ENCODE measurements at regions not wholly inside any gene's neighbourhood (a gene's known extent, or its start where the extent isn't known, plus 50 kb on each side); places are given as distances from the start of the nearest gene placed in this dataset.

DNA sequence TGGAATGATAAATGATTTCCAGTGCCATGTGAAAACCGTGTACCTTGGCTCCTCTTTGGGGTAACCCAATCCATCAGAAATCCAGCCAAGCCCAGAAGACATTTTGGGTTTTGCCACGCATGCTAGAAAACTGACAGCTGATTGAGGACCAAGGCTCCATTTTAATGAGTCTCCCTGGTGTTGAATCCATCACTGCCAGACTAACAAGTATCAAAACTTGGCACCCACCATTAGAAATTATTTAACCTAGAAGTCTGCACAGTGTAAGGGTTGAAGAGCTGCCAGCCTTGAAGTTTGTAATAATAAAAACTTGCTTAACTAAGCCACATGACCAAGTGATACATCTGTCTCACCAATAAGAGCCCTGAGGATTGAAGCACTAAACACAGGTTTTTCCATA, 369.9 kb downstream of the DNAH5 start:
- TF ChIP-seq POLR2AphosphoS5 (IDR thresholded peaks at IDR 0.05; ENCODE audit: low read depth) = no peak
- TF ChIP-seq, protein P1, sequence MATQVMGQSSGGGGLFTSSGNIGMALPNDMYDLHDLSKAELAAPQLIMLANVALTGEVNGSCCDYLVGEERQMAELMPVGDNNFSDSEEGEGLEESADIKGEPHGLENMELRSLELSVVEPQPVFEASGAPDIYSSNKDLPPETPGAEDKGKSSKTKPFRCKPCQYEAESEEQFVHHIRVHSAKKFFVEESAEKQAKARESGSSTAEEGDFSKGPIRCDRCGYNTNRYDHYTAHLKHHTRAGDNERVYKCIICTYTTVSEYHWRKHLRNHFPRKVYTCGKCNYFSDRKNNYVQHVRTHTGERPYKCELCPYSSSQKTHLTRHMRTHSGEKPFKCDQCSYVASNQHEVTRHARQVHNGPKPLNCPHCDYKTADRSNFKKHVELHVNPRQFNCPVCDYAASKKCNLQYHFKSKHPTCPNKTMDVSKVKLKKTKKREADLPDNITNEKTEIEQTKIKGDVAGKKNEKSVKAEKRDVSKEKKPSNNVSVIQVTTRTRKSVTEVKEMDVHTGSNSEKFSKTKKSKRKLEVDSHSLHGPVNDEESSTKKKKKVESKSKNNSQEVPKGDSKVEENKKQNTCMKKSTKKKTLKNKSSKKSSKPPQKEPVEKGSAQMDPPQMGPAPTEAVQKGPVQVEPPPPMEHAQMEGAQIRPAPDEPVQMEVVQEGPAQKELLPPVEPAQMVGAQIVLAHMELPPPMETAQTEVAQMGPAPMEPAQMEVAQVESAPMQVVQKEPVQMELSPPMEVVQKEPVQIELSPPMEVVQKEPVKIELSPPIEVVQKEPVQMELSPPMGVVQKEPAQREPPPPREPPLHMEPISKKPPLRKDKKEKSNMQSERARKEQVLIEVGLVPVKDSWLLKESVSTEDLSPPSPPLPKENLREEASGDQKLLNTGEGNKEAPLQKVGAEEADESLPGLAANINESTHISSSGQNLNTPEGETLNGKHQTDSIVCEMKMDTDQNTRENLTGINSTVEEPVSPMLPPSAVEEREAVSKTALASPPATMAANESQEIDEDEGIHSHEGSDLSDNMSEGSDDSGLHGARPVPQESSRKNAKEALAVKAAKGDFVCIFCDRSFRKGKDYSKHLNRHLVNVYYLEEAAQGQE (IDR thresholded peaks at IDR 0.05; ENCODE audit: insufficient replicate concordance, low read depth) = no peak
- TF ChIP-seq, protein P2, sequence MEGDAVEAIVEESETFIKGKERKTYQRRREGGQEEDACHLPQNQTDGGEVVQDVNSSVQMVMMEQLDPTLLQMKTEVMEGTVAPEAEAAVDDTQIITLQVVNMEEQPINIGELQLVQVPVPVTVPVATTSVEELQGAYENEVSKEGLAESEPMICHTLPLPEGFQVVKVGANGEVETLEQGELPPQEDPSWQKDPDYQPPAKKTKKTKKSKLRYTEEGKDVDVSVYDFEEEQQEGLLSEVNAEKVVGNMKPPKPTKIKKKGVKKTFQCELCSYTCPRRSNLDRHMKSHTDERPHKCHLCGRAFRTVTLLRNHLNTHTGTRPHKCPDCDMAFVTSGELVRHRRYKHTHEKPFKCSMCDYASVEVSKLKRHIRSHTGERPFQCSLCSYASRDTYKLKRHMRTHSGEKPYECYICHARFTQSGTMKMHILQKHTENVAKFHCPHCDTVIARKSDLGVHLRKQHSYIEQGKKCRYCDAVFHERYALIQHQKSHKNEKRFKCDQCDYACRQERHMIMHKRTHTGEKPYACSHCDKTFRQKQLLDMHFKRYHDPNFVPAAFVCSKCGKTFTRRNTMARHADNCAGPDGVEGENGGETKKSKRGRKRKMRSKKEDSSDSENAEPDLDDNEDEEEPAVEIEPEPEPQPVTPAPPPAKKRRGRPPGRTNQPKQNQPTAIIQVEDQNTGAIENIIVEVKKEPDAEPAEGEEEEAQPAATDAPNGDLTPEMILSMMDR (IDR thresholded peaks at IDR 0.05; ENCODE audit: insufficient read depth, low read length) = no peak
- no peak for TF ChIP-seq SPI1 (IDR thresholded peaks at IDR 0.05; ENCODE audit: borderline replicate concordance, low read depth)
- no peak for TF ChIP-seq GABPA (IDR thresholded peaks at IDR 0.05; ENCODE audit: low read depth)
- no peak for DNase-seq (ENCODE audit: low read depth in 1 of 2, low spot score in 1 of 2)
- H3K27ac ChIP-seq (replicated peaks) = no peak overlapping the region
- no peaks in the 10 kb centered on the region for H3K27me3 ChIP-seq (ENCODE audit: insufficient read depth, poor library complexity, severe bottlenecking)
- H3K4me3 ChIP-seq (replicated peaks; ENCODE audit: insufficient read depth, low read length) = no peak overlapping the region

DNA sequence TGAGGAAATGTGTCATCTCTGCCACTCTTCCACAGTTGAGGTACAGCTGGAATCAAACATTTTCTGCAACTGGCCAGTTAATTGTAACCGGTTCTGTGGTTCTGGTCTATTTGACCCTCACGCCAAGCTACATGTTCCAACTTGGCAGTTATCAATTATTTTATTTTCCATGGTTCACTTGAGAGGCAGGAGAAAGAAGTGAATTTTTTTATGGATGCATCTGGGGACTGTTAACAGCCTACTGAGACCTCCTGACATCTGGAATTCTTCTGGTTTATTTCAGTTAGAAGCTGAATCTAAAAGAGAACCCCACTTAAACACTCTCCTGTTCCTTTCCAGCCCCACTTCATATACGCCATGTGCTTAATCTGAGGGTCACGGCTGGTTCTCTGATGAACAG, 372.3 kb downstream of the DNAH5 start:
- no peak overlapping the region for H3K27ac ChIP-seq (replicated peaks)
- DNase-seq (ENCODE audit: low read depth in 1 of 2, low spot score in 1 of 2) = no peak
- TF ChIP-seq, protein P1 (IDR thresholded peaks at IDR 0.05; ENCODE audit: insufficient replicate concordance, low read depth) = no peak
- TF ChIP-seq SPI1 (IDR thresholded peaks at IDR 0.05; ENCODE audit: borderline replicate concordance, low read depth) (no peak), GABPA (IDR thresholded peaks at IDR 0.05; ENCODE audit: low read depth) (no peak), POLR2AphosphoS5 (IDR thresholded peaks at IDR 0.05; ENCODE audit: low read depth) (no peak)
- H3K27me3 ChIP-seq (ENCODE audit: insufficient read depth, poor library complexity, severe bottlenecking) = no peaks in the 10 kb centered on the region
- H3K4me3 ChIP-seq (replicated peaks; ENCODE audit: insufficient read depth, low read length) = no peak overlapping the region

DNA sequence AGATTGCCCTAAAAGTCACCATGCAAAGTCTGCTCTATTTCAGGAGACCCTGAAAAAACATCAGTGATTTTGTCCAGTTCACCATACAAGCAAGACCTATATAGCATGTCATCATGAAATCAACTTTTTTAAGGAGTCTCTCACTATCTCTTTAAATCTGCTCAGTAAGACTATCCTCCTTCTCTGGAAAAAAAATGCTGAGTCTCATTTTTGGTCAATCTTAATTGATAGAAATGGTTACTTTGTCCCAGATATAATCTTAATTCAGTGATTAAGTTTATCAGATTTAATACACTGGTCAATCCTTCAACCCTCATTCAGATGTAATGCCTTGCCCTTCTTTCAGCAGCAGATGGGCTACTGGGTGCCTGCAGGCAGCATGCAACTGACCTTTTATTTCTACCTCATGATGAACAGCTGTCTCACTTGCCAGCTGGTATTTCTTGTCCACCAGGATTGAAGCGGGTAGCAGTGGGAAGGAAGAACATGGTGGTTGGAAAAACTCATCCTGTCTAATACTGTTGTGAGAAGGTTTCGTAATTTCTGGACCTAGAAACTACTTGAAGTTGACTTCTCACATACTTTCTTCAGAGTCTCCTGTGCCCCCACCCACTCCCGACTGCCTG, 375.3 kb downstream of the DNAH5 start:
- TF ChIP-seq, protein P1 (IDR thresholded peaks at IDR 0.05; ENCODE audit: insufficient replicate concordance, low read depth) = no peak
- TF ChIP-seq GABPA (IDR thresholded peaks at IDR 0.05; ENCODE audit: low read depth) (no peak), SPI1 (IDR thresholded peaks at IDR 0.05; ENCODE audit: borderline replicate concordance, low read depth) (no peak), POLR2AphosphoS5 (IDR thresholded peaks at IDR 0.05; ENCODE audit: low read depth) (no peak)
- TF ChIP-seq, protein P2 (IDR thresholded peaks at IDR 0.05; ENCODE audit: insufficient read depth, low read length) = no peak
- Histone ChIP-seq H3K4me3 (replicated peaks; ENCODE audit: insufficient read depth, low read length) (no peak overlapping the region), H3K27me3 (ENCODE audit: insufficient read depth, poor library complexity, severe bottlenecking) (no peaks in the 10 kb centered on the region), H3K27ac (replicated peaks) (no peak overlapping the region)
- DNase-seq (ENCODE audit: low read depth in 1 of 2, low spot score in 1 of 2) = no peak
